GM10248 (cell line): ENCODE measurements at regions not wholly inside any gene's neighbourhood (a gene's known extent, or its start where the extent isn't known, plus 50 kb on each side); places are given as distances from the start of the nearest gene placed in this dataset.

Source experiments
- CTCF ChIA-PET: fragments of 300-600 bp; sonication (Branson Sonifier 250); formaldehyde crosslinking; extraction: SDS; loops from one replicate; lab custom pipeline; 2021; ENCODE audit warnings: antibody characterized with exemption; lab: Yijun Ruan, JAX
- POLR2A ChIA-PET: fragments of 350-650 bp; sonication (Branson Sonifier 250); formaldehyde crosslinking; extraction: SDS; loops from one replicate; lab custom pipeline; 2020; ENCODE audit warnings: antibody characterized with exemption; lab: Yijun Ruan, JAX
- DNase-seq: peaks from one replicate; pipeline ENCODE4 v3.0.0; 2012; ENCODE audit errors: extremely low spot score
- TF ChIP-seq, protein P1 (sequence below): IDR thresholded peaks from 2 replicates; pipeline ENCODE4 v1.5.1; 2012; ENCODE audit warnings: mild to moderate bottlenecking, low read depth; ENCODE audit errors: extremely low read depth, missing control alignments, control extremely low read depth

DNA sequence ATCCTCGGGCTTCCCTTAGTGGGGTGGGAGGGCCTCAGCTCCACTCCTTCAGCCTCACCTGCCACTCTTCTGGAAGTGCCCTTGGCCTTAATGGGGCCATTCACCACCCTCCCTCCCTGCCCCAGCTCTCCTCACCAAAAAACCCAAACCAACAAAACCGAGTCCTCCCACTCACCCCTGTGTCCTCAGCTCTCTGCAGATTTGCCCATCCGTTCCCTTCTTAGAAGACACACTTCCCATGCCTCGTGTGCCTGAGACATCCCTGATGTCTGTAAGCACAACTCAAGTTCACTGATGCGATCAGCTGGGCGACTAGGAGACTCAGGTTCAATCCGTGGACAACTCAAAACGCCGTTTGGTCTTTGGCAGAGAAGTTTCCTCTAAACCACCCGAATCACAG, 839.2 kb downstream of the TBC1D22A start:
- POLR2A ChIA-PET, result no interaction called here

DNA sequence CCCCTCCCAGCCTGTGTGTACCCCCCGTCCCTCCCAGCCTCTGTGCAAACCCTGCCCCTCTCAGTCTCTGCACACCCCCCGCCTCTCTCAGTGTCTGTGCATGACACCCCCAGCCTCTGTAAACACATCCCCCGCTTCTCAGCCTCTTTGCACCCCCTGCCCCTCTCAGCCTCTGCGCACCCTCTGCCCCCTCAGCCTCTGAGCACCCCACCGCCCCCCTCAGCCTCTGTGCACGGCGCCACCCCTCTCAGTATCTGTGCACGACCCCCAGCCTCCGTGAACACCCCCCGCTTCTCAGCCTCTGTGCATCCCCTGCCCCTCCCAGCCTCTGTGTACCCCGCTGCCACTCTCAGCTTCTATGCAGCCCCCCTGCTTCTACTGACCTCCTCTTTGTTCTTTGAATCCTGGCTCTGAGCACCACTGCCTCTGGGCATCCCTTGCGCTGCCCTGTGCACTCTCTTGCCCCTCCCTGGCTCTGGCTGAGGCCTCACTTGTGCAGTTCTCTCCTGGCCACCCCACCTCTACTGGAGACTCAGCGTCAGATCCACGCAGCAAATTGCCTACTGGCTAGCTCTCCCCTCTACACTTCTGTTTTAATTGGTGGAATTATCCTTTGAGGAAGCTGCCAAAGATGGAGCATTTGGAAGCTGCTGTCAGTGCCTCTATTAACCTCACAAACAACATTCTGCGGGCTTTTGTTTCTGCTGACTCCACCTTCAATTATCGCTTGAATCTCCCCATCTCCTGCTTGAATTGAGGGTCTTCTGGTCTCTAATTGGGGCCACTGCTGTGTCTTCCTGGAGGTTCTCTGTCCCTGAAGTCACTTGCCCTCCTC, 838.6 kb downstream of the TBC1D22A start:
- ChIA-PET POLR2A (no interaction called here), CTCF (no interaction called here)
- no peak for DNase-seq
- TF ChIP-seq, protein P1, sequence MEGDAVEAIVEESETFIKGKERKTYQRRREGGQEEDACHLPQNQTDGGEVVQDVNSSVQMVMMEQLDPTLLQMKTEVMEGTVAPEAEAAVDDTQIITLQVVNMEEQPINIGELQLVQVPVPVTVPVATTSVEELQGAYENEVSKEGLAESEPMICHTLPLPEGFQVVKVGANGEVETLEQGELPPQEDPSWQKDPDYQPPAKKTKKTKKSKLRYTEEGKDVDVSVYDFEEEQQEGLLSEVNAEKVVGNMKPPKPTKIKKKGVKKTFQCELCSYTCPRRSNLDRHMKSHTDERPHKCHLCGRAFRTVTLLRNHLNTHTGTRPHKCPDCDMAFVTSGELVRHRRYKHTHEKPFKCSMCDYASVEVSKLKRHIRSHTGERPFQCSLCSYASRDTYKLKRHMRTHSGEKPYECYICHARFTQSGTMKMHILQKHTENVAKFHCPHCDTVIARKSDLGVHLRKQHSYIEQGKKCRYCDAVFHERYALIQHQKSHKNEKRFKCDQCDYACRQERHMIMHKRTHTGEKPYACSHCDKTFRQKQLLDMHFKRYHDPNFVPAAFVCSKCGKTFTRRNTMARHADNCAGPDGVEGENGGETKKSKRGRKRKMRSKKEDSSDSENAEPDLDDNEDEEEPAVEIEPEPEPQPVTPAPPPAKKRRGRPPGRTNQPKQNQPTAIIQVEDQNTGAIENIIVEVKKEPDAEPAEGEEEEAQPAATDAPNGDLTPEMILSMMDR, result no peak

More for the DNA sequence above, 839.2 kb downstream of the TBC1D22A start:
- CTCF ChIA-PET, result no interaction called here
- TF ChIP-seq, protein P1, result no peak
- DNase-seq, result no peak

DNA sequence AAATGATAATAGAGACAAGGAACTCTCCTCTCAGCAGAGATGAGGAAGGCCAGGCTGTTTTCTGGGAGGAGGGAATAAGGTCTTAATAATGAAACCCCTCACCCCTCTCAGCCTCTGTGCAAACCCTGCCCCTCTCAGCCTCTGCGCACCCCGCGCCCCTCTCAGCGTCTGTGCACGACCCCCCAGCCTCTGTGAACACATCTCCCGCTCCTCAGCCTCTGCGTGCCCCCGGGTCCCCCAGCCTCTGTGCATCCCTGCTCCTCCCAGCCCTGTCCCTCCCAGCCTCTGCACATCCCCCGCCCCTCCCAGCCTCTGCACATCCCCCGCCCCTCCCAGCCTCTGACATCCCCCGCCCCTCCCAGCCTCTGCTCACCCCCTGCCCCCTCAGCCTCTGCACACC, 837.8 kb downstream of the TBC1D22A start:
- CTCF ChIA-PET, result no interaction called here
- POLR2A ChIA-PET, result no interaction called here
- no peak for DNase-seq
- TF ChIP-seq, protein P1, result no peak

DNA sequence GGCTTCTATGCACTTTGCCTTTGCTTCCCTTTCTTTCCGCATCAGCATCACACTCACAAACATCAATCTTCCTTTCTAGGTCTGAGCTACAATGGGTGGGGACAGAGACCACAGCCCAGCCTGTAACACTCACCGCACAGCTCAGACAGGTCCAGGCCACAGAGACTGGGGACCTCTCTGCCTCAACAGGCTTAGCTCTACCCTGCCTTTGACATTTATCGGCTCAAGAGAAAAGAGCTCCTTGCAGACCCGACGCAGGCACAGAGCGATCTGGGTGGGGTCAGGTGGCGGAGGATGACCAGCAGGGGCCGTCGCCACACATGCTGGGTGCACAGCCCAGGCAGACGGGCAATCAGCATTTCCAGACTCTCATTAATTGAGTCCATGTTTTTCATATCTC, 837.3 kb downstream of the TBC1D22A start:
- CTCF ChIA-PET, result no interaction called here
- POLR2A ChIA-PET, result no interaction called here
- DNase-seq, result no peak
- TF ChIP-seq, protein P1, result no peak

GRCh38 chr22:47598864-47599263, 836.4 kb downstream of the TBC1D22A start:
- ChIA-PET CTCF (no interaction called here), POLR2A (no interaction called here)
- no peak for DNase-seq
- TF ChIP-seq, protein P1, result no peak

GRCh38 chr22:47597041-47597440, 834.6 kb downstream of the TBC1D22A start:
- TF ChIP-seq, protein P1, result no peak
- ChIA-PET CTCF (no interaction called here), POLR2A (no interaction called here)
- DNase-seq, result no peak
